ENCODE measurements at regions not wholly inside any gene's neighbourhood (a gene's known extent, or its start where the extent isn't known, plus 50 kb on each side); places are given as distances from the start of the nearest gene placed in this dataset.

DNA sequence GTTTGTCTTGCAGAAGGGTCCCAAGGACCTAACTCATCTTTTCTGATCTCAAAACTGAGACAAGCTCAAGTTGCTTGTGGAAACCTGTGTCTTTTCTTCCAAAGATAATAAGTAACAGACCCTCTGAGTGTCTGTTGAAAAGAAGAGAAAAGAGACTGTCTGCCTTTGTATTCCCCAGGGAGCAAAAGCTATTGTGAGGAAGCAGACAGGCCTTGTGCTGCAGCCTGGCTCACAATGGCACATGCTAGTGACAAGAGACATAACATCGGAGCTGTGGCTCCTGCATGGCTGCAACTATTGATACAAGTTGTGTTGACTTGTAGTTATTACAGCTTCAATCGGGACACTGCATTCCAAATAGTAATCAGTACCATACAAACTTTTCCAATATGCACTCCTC is 202.9 kb downstream of the DKK1 start:
- no peak for DNase-seq (ENCODE audit: low read depth, low spot score)
- no peak overlapping the region for H3K4me3 ChIP-seq (ENCODE audit: low read length)

DNA sequence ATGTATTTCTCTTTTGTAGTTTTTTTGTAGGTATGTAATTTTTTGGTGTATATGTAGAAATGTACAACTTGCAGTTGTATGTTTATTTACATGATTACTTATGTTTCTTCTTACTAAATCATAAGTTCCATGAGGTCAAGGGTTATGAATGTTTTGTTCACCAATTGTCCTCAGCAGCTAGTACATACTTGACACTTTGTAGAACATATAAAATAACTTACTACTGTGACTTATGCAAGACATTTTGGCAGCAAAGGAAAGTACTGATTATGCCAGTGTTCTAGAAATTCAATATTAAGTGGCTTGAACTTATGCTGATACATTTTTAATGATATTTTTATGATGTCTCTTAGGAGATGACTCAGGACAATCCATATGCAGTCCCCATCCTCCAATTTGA is 209.6 kb downstream of the DKK1 start:
- no peak overlapping the region for H3K4me3 ChIP-seq (ENCODE audit: low read length)
- DNase-seq (ENCODE audit: low read depth, low spot score): no peak

DNA sequence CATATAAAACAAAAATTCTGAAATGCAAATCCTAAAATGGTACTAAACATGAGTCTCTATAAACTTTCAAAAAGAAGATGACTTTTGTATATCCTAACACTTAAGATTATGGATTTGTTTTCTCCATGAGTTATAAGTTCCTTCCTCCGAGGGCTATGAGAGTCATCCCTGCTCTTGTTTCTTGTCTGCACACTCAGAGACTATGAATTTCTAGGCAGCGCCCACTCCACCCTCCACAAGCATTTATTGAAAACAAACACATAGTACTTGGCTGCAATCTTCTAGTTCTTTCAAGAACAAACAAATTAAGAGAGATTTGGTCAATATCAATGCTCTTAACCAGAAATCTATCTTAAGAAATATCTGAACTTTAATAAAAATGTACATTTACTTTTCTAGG is 211.7 kb downstream of the DKK1 start:
- H3K4me3 ChIP-seq (ENCODE audit: low read length): no peak overlapping the region
- no peak for DNase-seq (ENCODE audit: low read depth, low spot score)

DNA sequence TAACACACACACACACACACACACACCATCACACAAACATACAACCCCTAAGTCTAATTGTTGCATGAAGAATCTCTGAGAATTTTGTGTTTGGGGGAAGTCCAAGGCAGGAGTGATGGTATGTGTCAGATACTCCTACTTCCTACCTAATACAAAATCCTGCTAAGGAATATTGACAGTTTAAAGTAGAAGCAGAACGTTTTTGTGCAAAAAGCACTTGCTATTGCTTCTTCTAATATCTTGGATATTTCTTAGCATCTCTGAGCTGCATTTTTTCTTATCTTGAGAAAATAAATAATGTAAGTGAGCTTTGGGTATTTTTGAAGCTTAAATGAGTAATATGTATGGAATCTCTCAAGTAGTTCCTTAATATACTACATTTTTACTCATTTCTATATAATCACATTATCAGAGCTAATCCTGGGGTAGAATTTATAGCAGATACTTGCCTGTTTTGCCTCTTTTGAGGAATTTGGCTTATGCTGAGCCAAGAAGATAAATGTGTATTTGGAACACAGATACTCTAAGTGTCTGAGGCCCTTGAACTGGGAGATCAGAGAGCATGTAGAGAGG is 212.3 kb downstream of the DKK1 start:
- H3K4me3 ChIP-seq (ENCODE audit: low read length): no peak overlapping the region
- no peak for DNase-seq (ENCODE audit: low read depth, low spot score)

DNA sequence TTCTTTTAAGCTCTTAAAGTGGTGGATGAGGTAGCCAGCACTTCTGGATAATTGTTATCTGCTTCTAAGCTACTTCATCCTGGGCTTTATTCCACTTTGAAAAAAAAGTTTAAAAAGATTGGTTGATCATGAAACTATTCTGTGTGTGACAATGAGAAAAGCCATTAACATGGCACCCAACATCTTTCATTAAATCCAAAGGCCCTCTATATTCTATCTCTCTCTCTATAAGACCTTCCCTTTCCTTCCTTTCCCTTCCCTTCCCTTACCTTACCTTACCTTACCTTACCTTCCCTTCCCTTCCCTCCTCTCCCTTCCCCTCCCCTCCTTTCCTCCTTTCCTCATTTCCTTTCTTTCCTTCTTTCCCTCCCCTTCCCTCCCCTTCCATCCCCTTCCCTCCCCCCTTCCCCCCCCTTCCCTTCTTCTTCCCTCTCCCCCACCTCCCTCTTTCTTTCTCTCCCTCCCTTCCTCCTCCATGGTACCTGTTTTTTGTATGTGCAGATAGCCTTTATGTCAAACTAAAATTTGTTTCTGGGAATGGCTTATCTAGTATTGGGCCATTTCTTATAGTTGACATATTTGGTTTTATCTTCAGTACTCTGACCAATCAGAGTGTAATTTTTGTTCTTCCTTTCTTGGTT is 218.7 kb downstream of the DKK1 start:
- no peak overlapping the region for H3K4me3 ChIP-seq (ENCODE audit: low read length)
- DNase-seq (ENCODE audit: low read depth, low spot score): no peak

DNA sequence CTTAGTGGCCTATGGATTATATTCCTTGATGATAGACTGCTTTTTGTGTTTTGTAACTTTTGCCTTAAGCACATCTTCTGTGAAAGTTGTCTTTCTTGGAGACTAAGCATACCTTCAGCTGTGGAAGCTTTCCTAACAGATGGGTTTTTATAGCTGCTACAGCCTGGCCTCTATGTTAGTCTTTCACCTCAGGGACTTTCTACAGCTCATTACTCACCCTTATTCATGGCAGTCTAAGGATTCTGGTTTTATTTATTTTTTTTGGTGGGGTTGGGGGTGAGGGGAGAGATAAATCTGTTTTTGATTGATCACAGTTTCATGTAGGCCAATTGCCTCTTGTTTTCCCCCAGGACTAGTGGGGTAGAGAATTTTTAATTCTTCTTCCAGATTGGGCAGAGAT is 219.9 kb downstream of the DKK1 start:
- DNase-seq (ENCODE audit: low read depth, low spot score): no peak
- no peak overlapping the region for H3K4me3 ChIP-seq (ENCODE audit: low read length)

DNA sequence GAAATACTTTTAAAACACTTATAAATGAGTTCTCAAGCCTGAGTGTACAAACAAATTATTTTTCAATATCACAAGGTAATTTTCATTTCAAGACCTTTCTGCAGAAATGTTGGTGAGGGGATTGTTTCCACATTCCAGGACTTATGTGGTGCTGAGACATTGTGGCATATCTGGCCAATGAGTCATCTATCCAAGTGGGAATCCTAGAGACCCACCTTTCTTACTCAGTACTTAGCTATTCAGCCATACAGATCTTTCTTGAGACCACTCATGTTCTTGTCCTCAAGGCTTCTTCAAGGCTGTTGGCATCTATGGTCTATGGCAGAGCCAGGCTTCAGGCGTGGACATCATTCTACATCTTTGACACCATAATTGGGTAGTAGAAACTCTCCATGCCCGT is 225.4 kb downstream of the DKK1 start:
- no peak for DNase-seq (ENCODE audit: low read depth, low spot score)

DNA sequence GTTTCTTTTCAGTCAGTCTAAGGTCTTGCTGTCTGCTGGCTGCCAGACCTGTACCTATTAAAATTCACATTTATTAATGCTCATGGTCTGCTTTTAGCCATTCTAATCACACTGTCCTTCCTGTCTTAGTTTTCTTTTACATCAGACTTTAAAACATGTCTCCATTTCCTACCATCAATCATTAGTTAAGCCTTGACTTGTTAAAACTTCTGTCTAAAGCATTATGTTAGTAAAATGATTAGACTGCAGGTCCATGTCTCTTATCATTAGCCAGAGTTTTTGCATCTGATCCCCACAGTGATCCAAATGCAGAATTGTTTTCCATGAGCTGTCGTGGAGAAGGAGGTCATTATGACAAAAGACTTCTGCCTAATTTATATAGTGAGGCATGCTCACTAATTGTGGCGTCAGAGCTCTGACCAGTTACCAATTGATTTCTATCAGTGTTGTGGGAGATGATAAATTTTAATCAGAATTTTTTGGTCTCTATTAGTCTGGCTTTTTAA is 226.5 kb downstream of the DKK1 start:
- no peak overlapping the region for H3K4me3 ChIP-seq (ENCODE audit: low read length)

More for the DNA sequence above, 225.4 kb downstream of the DKK1 start:
- no peak overlapping the region for H3K4me3 ChIP-seq (ENCODE audit: low read length)

DNA sequence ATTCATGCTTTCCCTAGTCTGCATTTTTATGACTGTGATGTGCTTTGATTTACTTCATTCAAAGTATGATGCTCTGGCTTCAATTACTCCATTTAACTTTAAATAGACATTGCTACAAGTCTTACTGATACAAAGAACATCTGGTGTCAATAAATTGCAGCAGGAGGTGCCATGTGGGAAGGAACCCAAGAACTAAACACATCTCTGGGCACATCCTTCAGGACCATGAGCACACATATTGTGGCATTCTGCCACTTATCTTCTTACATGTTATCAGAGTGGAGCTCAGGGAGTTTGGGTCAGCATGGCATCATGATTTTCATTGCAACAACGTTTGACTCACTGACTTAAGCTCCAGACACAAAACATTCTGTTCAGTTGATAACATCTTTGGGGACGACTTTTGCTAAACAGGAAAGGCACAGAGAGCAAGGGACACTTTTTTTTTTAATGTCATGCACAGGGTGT is 227.0 kb downstream of the DKK1 start:
- no peak for DNase-seq (ENCODE audit: low read depth, low spot score)

More for the DNA sequence above, 226.5 kb downstream of the DKK1 start:
- DNase-seq (ENCODE audit: low read depth, low spot score): no peak

DNA sequence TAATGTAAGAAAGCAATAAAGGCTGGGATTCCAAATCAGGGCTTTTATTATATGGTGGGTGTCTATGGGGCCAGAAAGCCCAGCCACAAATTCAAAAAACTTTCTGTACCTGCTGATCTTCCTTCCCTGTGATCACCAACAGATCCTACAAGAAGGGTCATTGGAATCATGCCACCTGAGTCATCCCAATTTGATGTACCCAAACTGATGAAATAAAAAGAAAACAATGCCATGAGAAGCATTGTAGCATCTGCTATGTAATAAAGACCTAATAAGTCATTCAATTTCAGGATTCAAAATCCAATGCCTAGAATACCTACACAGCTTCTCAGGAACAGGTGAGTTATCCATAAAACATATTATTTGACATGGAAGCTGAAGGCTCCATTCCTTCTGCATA is 228.8 kb downstream of the DKK1 start:
- H3K4me3 ChIP-seq (ENCODE audit: low read length): no peak overlapping the region
- DNase-seq (ENCODE audit: low read depth, low spot score): no peak

More for the DNA sequence above, 227.0 kb downstream of the DKK1 start:
- H3K4me3 ChIP-seq (ENCODE audit: low read length): no peak overlapping the region

DNA sequence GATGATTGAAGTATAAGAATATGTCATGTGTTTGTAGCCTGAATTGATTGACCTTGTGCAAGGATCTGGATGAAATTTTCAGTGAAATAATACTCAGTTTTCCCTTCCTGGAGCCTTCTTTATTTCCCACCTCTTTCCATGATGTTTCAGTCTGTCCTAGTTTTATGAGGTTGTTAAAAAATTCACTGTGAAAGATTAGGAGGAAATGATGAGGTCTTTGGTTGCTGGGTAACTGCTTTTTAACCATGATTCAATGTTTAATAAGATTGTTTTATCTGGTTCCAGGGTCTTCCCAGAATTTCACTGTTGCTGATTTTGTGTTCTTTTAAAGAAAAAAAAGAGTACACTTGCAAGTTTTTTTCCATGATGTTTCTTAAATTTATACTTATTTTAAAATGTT is 221.5 kb downstream of the MBL2 start:
- no peak for DNase-seq (ENCODE audit: low read depth, low spot score)
- no peak overlapping the region for H3K4me3 ChIP-seq (ENCODE audit: low read length)

DNA sequence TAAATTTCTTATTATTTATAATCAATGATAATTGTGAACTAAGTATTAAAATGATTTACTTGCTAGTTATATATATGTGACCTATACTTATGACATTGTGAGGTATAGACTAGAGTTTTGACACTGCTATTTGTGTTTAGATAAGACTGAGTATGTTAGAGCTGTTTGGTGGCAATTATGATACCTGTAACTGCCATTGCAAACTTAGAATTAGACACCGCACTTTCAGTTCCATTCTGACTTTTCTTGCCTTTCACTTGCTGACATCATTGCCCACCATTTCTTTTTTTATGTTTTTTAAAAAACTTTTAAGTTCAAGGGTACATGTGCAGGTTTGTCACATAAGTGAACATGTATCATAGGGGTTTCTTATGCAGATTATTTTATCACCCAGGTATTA is 214.5 kb downstream of the MBL2 start:
- no peak overlapping the region for H3K4me3 ChIP-seq (ENCODE audit: low read length)
- no peak for DNase-seq (ENCODE audit: low read depth, low spot score)

DNA sequence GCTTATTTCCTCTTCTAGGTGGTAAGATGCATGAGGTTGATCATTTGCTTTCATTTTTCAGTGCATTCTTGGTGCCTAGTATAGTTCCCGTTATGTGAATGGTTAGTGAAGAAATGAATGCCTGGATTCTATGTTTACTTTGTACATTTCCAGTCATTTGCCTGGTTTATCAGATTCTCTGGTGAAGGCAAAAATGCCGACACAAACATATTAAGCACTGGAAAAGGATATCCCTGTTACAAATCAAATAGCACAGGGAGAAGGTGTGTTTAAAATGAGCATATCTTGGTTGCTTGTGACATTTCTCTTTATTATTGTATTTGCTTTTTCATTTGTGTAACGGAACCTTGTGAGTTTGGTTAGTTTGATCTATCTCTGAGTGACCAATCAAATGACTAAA is 211.3 kb downstream of the MBL2 start:
- no peak for DNase-seq (ENCODE audit: low read depth, low spot score)
- no peak overlapping the region for H3K4me3 ChIP-seq (ENCODE audit: low read length)

DNA sequence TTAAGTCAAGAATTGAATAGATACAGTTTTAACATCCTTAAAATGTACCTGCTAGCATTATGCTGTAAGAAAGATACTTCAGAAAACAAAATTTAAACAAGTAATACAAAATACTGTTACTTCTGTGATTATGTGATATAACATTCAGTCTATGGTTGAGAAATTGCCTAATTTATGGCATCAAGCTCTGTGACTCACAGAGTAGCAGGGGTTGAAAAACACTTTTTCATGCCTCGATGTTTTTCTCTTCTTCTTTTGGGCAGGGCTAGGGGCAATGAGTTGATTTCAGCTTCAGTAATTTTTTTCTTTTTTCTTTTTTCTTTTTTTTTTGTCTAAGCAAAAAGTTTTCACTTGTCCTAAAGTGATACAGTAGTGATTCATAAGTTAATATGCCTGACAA is 209.2 kb downstream of the MBL2 start:
- no peak for DNase-seq (ENCODE audit: low read depth, low spot score)

DNA sequence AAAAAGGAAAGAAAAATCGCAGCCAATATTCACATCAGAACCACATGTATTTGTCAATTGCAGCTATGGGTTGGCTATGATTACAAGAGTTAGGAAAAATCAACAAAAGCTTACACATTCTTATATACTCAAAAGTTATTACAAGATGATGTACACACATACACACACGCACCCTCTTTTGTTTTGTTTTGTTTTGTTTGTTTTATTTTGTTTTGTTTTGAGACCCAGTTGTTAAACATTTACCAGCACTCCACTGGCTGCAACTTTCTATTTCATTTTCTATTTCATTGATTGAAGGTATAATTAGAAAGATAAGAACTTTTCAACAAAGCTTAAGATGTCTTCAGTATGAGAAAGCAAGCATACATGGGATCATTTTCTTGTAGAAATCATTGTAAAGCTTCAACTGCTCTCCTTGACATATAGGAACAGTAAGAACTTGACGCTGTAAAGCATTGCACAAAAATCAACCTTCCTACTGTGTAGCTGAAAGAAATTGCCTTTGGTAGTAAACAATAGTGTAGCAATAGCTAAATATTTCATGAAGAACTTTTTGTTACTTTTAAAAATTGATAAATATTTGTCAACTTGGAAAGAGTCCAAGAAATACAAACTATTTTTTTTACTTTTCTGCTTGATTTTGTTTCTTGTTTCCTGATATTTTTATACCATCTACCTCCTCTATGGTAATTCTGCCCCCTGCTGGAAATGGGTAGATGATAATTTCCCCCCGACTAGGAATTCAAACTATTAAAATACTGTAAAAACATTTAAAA is 205.9 kb downstream of the MBL2 start:
- no peak for DNase-seq (ENCODE audit: low read depth, low spot score)
- H3K4me3 ChIP-seq (ENCODE audit: low read length): no peak overlapping the region

More for the DNA sequence above, 209.2 kb downstream of the MBL2 start:
- H3K4me3 ChIP-seq (ENCODE audit: low read length): no peak overlapping the region

DNA sequence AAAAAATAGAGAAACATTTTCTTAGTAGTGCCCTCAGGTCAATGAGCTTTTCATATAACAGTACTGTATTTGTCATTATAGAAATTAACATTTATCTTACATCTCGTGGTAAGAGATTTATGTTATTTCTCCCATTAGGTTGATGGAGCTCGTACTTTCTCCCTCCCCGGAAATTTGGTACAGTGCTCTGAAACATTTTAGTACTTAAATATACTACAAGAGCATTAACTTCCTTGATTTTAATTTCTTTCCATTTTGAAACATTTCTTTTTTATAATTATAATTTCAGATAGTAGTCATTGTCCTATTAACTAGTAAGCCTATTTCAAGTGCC is 205.4 kb downstream of the MBL2 start:
- no peak overlapping the region for H3K4me3 ChIP-seq (ENCODE audit: low read length)
- DNase-seq (ENCODE audit: low read depth, low spot score): no peak

DNA sequence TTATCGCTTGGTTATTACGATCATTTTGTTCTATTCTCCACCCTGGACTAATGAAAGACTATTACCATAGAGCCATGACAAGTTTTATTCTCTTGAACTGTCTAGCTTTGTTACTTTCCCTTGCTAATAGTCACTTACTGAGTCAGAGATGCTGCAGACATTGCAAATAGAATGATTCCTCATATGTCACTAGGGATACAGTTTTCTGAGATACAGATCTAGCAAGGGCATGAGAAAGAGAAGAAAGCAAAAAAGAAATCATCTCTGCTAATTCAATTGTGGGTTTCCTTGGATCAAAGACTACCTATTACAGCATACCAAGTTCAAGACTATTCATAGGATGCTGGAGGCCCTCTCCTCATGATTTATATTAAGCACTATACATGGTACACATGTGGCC is 204.3 kb downstream of the MBL2 start:
- H3K4me3 ChIP-seq (ENCODE audit: low read length): no peak overlapping the region
- DNase-seq (ENCODE audit: low read depth, low spot score): no peak

DNA sequence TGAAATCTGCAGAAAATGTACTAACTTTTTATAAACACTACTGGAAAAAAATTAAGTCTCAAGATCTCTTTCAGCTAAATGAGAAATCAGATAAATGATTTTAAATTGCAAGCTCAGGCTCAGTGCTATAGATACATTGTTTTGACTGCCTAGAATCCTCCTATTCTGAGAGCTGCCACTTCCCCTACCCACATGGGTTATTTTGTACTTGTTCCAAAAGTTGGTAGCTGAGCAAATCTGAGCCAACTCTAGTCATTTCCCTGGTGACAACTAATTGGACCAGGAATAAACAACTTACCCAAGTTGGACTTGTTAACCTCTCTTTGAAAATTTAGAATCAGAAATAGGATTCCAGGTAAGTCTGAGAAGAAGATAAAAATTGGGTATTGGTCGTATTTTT is 202.1 kb downstream of the MBL2 start:
- no peak for DNase-seq (ENCODE audit: low read depth, low spot score)
- no peak overlapping the region for H3K4me3 ChIP-seq (ENCODE audit: low read length)

DNA sequence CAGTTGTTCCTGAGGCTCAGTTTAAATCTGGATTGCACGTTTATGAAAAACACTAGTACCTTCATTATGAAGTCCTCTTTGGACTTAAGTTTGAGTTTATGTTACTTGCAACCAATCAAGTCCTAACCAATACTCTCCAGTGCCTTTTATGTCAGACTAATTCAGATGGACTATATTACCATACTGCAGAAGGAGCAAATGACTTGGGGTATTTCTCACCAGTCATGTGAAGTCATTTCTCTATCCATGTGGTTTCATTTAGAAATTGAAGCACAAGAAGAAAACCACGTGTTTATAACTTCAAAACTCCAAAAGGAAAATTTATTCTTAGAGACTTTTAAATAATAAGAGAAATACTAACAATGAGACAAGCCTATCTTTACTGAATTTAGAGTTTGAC is 201.6 kb downstream of the MBL2 start:
- no peak for DNase-seq (ENCODE audit: low read depth, low spot score)
- no peak overlapping the region for H3K4me3 ChIP-seq (ENCODE audit: low read length)

DNA sequence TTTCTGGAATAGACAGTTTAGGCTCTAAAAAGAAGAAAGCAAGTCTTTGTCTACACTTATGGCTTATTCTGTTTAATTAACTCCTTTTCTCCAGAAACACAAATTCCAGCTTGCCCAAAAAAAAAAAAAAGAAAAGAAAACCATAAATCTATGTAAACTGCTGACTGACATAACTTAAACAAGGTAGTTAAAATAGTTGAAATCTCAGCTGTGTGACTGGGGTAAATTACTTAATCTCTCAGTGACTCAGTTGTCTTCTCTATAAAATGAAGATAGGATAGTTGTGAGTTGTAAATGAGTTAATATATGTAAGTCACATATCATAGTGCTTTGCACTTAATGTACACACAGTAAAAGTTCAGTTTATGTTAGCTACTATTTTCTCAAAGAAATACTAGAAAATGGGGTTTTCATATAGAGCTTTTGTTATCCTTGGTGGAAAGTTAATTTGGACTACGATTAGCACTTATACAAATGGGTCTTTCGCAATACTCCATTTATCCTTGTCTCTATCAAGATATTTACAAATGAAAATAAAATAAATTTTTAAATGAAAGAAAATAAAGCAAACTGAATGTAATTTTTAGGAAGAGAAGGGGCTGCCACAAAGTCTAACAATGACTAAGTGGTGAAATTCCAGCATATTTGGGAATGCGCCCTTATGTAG is 200.9 kb downstream of the MBL2 start:
- no peak overlapping the region for H3K4me3 ChIP-seq (ENCODE audit: low read length)
- DNase-seq (ENCODE audit: low read depth, low spot score): no peak
